CD4-positive, alpha-beta T cell treated with Interleukin-21 for 1 hour (primary cell): ENCODE measurements at regions not wholly inside any gene's neighbourhood (a gene's known extent, or its start where the extent isn't known, plus 50 kb on each side); places are given as distances from the start of the nearest gene placed in this dataset.

Experiments used
- DNase-seq: peaks from one replicate; pipeline ENCODE4 v3.0.0-alpha.2; 2020

GRCh38 chr20:52859156-52859876, 112.8 kb upstream of the TSHZ2 start:
- DNase-seq: no peak

- DNase-seq: no peak
Observed at GRCh38 chr20:52852714-52853113, 119.4 kb upstream of the TSHZ2 start.

- no peak for DNase-seq
Observed at GRCh38 chr20:52847731-52848359, 124.3 kb upstream of the TSHZ2 start.

GRCh38 chr20:52847029-52847660, 125.0 kb upstream of the TSHZ2 start:
- no peak for DNase-seq

- no peak for DNase-seq
Observed at GRCh38 chr20:52845044-52845443, 127.1 kb upstream of the TSHZ2 start.

- no peak for DNase-seq
Observed at GRCh38 chr20:52843425-52843824, 128.7 kb upstream of the TSHZ2 start.

GRCh38 chr20:52841003-52841402, 131.2 kb upstream of the TSHZ2 start:
- DNase-seq: no peak

GRCh38 chr20:52840041-52840440, 132.1 kb upstream of the TSHZ2 start:
- no peak for DNase-seq

GRCh38 chr20:52838510-52839241, 133.5 kb upstream of the TSHZ2 start:
- no peak for DNase-seq

GRCh38 chr20:52837378-52837777, 134.8 kb upstream of the TSHZ2 start:
- DNase-seq: no peak

- no peak for DNase-seq
Observed at GRCh38 chr20:52833901-52834300, 138.3 kb upstream of the TSHZ2 start.

GRCh38 chr20:52832151-52832774, 139.9 kb upstream of the TSHZ2 start:
- no peak for DNase-seq

GRCh38 chr20:52830598-52830997, 141.6 kb upstream of the TSHZ2 start:
- DNase-seq: no peak

GRCh38 chr20:52829111-52829510, 143.0 kb upstream of the TSHZ2 start:
- DNase-seq: no peak

GRCh38 chr20:52828199-52828598, 144.0 kb upstream of the TSHZ2 start:
- DNase-seq: no peak

- no peak for DNase-seq
Observed at GRCh38 chr20:52826722-52827121, 145.4 kb upstream of the TSHZ2 start.

- no peak for DNase-seq
Observed at GRCh38 chr20:52826321-52826720, 145.8 kb upstream of the TSHZ2 start.

- DNase-seq: no peak
Observed at GRCh38 chr20:52824494-52825216, 147.5 kb upstream of the TSHZ2 start.

- no peak for DNase-seq
Observed at GRCh38 chr20:52823303-52823702, 148.9 kb upstream of the TSHZ2 start.

- DNase-seq: no peak
Observed at GRCh38 chr20:52820641-52821292, 151.4 kb upstream of the TSHZ2 start.

GRCh38 chr20:52818491-52818890, 153.7 kb upstream of the TSHZ2 start:
- DNase-seq: no peak

GRCh38 chr20:52817981-52818380, 154.2 kb upstream of the TSHZ2 start:
- no peak for DNase-seq
